HepG2 (cell line): ENCODE measurements at regions not wholly inside any gene's neighbourhood (a gene's known extent, or its start where the extent isn't known, plus 50 kb on each side); places are given as distances from the start of the nearest gene placed in this dataset.

Experiments used
- ATAC-seq: fragments of 200-7000 bp; cut with Tn5 transposase; 3 replicates; pipeline ENCODE4 v1.9.1; 2020; ENCODE audit warnings: mild to moderate bottlenecking, moderate library complexity
- BruUV-seq: library from RNA; stranded (reverse); fragments of 400-500 nt; replicated peaks from 2 replicates; lab custom pipeline; 2021; lab: Mats Ljungman, UMichigan
- CTCF ChIA-PET: fragments of 300-600 bp; formaldehyde crosslinking; extraction: SDS; loops from one replicate; lab custom pipeline; 2021; ENCODE audit warnings: low total read pairs, inconsistent platforms, low intra/inter-chr PET ratio; lab: Yijun Ruan, JAX
- POLR2A ChIA-PET: fragments of 350-600 bp; sonication (Branson Sonifier 250); formaldehyde crosslinking; loops from one replicate; lab custom pipeline; 2020; ENCODE audit warnings: antibody characterized with exemption, inconsistent platforms; lab: Yijun Ruan, JAX
- DNase-seq: peaks from one replicate; pipeline ENCODE4 v3.0.0-alpha.2; 2015; ENCODE audit warnings: low spot score
- FAIRE-seq: peaks from 3 replicates; lab custom pipeline; 2011; peaks lifted over from hg19 to GRCh38; lab: Jason Lieb, UNC
- H2AFZ ChIP-seq: one replicate; pipeline ENCODE4 v1.6.1; 2011; ENCODE audit warnings: low read length, inconsistent platforms
- H3K27ac ChIP-seq: fragments of 300-600 bp; 3 replicates; pipeline ENCODE4 v1.8.0; 2011; ENCODE audit warnings: mixed run types, mild to moderate bottlenecking, mixed read lengths, low read length, inconsistent platforms; ENCODE audit not compliant: insufficient read depth; ENCODE audit errors: extremely low read length
- H3K27me3 ChIP-seq, 2 experiments: fragments of 200-600 bp in 1 of 2; 2 replicates in 1 of 2; 3 replicates in 1 of 2; pipeline versions ENCODE4 v1.6.0 to v1.8.0; 2011; ENCODE audit warnings: low read length in 2 of 2, mild to moderate bottlenecking in 2 of 2, moderate library complexity in 2 of 2, inconsistent platforms in 1 of 2; ENCODE audit not compliant: insufficient read depth in 2 of 2, control insufficient read depth in 1 of 2
- H3K36me3 ChIP-seq, 2 experiments: fragments of 200-600 bp in 1 of 2; replicated peaks in 1 of 2; 2 replicates in 1 of 2; 3 replicates in 1 of 2; pipeline versions ENCODE4 v1.5.1 to v1.8.0; 2011; ENCODE audit warnings: low read length in 2 of 2, inconsistent platforms in 1 of 2; ENCODE audit not compliant: insufficient read depth in 2 of 2, control insufficient read depth in 1 of 2
- H3K4me1 ChIP-seq: 2 replicates; pipeline ENCODE4 v1.5.1; 2012; ENCODE audit warnings: low read length, inconsistent platforms; ENCODE audit not compliant: insufficient read depth
- H3K4me2 ChIP-seq: 2 replicates; pipeline ENCODE4 v1.6.0; 2011; ENCODE audit warnings: low read depth, low read length, inconsistent platforms
- H3K4me3 ChIP-seq, 3 experiments: fragments of 200-600 bp in 1 of 3; sonication (generic), shearing (Covaris generic) in 1 of 3; replicated peaks in 1 of 3; 2 replicates each; pipeline ENCODE4 v1.5.1; 2011 to 2016; ENCODE audit warnings: low read length in 3 of 3, inconsistent platforms in 2 of 3, low read depth in 2 of 3, mild to moderate bottlenecking in 2 of 3, control low read depth in 1 of 3, mixed read lengths in 1 of 3; ENCODE audit not compliant: insufficient read depth in 1 of 3
- H3K79me2 ChIP-seq: one replicate; pipeline ENCODE4 v1.6.1; 2011; ENCODE audit warnings: low read length, inconsistent platforms; ENCODE audit not compliant: insufficient read depth
- H3K9ac ChIP-seq: 2 replicates; pipeline ENCODE4 v1.6.0; 2011; ENCODE audit warnings: mild to moderate bottlenecking, low read depth, low read length, inconsistent platforms; ENCODE audit not compliant: insufficient read depth
- H3K9me3 ChIP-seq: 2 replicates; pipeline ENCODE4 v1.5.1; 2012; ENCODE audit warnings: mild to moderate bottlenecking, low read length
- H4K20me1 ChIP-seq: 2 replicates; pipeline ENCODE4 v1.6.0; 2011; ENCODE audit warnings: inconsistent platforms, mild to moderate bottlenecking, low read length, moderate library complexity; ENCODE audit not compliant: insufficient read depth
- ZFP36 ChIP-seq: fragments of 150-350 bp; IDR thresholded peaks from 2 replicates; pipeline ENCODE4 v1.6.1; 2018; ENCODE audit warnings: borderline replicate concordance, low read length, low read depth; ENCODE audit not compliant: partially characterized antibody
- ZFP62 ChIP-seq: sonication (generic); formaldehyde crosslinking; IDR thresholded peaks from 2 replicates; pipeline ENCODE4 v1.4.0; 2020; ENCODE audit warnings: missing genetic modification reagents
- ZNF780A ChIP-seq: sonication (generic); formaldehyde crosslinking; IDR thresholded peaks from 2 replicates; pipeline ENCODE4 v1.8.0; 2022; ENCODE audit warnings: mild to moderate bottlenecking, missing genetic modification reagents, moderate library complexity
- ZSCAN20 ChIP-seq: sonication (generic); formaldehyde crosslinking; IDR thresholded peaks from 2 replicates; pipeline ENCODE4 v1.4.0; 2020; ENCODE audit warnings: missing genetic modification reagents, mild to moderate bottlenecking, borderline replicate concordance
- WGBS: methylation state at CpG from one replicate; pipeline ENCODE4 v1.1.6; 2017; ENCODE audit warnings: low lambda C conversion rate; 5-methylcytosine and 5-hydroxymethylcytosine counted together
- in situ Hi-C: cut with HindIII; loops from 2 replicates; pipeline ENCODE4 v1.10.0; 2017; ENCODE audit warnings: low pct_unique_long_range_greater_than_20kb; ENCODE audit not compliant: extremely low pct_ligation_motif_present
- intact Hi-C: fragments of 100-400 bp; cut with micrococcal nuclease; formaldehyde crosslinking; loops from one replicate; pipeline ENCODE4 v1.10.0; 2022; ENCODE audit not compliant: unreplicated experiment
- TF ChIP-seq, protein P1 (sequence below): sonication (generic); formaldehyde crosslinking; conservative IDR thresholded peaks from 2 replicates; pipeline ENCODE4 v1.4.0; 2020; ENCODE audit warnings: missing genetic modification reagents
- TF ChIP-seq, protein P2 (sequence below): IDR thresholded peaks from 2 replicates; pipeline ENCODE4 v1.6.1; 2012; ENCODE audit warnings: inconsistent platforms
- TF ChIP-seq, protein P3 (sequence below): sonication (generic); formaldehyde crosslinking; IDR thresholded peaks from 2 replicates; pipeline ENCODE4 v1.4.0; 2020; ENCODE audit warnings: missing genetic modification reagents, borderline replicate concordance

- ATAC-seq: no peak
- in situ Hi-C loops (loop anchor here (25.0 kb wide), 1 partner anchor 380 kb away; no protein-coding TSS in a partner anchor), intact Hi-C loops (no loop called here)
- 0% methylated on average over 2 of the region's 2 CpGs for WGBS
- H3K27me3 ChIP-seq: no peaks in the 10 kb centered on the region
- FAIRE-seq: no peak
- H3K79me2 ChIP-seq: no peaks in the 10 kb centered on the region
- no TSS peak for BruUV-seq
- H3K9me3 ChIP-seq: no peaks in the 10 kb centered on the region
- no peak for TF ChIP-seq ZNF780A (CRISPR knock-in tag)
- TF ChIP-seq, protein P1, sequence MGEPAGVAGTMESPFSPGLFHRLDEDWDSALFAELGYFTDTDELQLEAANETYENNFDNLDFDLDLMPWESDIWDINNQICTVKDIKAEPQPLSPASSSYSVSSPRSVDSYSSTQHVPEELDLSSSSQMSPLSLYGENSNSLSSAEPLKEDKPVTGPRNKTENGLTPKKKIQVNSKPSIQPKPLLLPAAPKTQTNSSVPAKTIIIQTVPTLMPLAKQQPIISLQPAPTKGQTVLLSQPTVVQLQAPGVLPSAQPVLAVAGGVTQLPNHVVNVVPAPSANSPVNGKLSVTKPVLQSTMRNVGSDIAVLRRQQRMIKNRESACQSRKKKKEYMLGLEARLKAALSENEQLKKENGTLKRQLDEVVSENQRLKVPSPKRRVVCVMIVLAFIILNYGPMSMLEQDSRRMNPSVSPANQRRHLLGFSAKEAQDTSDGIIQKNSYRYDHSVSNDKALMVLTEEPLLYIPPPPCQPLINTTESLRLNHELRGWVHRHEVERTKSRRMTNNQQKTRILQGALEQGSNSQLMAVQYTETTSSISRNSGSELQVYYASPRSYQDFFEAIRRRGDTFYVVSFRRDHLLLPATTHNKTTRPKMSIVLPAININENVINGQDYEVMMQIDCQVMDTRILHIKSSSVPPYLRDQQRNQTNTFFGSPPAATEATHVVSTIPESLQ (CRISPR knock-in tag): no peak
- TF ChIP-seq, protein P2, sequence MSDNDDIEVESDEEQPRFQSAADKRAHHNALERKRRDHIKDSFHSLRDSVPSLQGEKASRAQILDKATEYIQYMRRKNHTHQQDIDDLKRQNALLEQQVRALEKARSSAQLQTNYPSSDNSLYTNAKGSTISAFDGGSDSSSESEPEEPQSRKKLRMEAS: no peak
- TF ChIP-seq, protein P3, sequence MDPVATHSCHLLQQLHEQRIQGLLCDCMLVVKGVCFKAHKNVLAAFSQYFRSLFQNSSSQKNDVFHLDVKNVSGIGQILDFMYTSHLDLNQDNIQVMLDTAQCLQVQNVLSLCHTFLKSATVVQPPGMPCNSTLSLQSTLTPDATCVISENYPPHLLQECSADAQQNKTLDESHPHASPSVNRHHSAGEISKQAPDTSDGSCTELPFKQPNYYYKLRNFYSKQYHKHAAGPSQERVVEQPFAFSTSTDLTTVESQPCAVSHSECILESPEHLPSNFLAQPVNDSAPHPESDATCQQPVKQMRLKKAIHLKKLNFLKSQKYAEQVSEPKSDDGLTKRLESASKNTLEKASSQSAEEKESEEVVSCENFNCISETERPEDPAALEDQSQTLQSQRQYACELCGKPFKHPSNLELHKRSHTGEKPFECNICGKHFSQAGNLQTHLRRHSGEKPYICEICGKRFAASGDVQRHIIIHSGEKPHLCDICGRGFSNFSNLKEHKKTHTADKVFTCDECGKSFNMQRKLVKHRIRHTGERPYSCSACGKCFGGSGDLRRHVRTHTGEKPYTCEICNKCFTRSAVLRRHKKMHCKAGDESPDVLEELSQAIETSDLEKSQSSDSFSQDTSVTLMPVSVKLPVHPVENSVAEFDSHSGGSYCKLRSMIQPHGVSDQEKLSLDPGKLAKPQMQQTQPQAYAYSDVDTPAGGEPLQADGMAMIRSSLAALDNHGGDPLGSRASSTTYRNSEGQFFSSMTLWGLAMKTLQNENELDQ (CRISPR knock-in tag): no peak
- TF ChIP-seq ZFP62 (CRISPR knock-in tag): no peak
- TF ChIP-seq ZFP36: no peak
- TF ChIP-seq ZSCAN20 (CRISPR knock-in tag): no peak
- ChIA-PET POLR2A (no interaction called here), CTCF (no interaction called here)
- H3K4me2 ChIP-seq: no peak overlapping the region
- no peak for DNase-seq
- H2AFZ ChIP-seq: no peak overlapping the region
- H3K4me3 ChIP-seq: no peak overlapping the region
- H3K36me3 ChIP-seq: no peaks in the 10 kb centered on the region
- H3K27ac ChIP-seq: no peak overlapping the region
- H3K4me1 ChIP-seq: no peaks in the 10 kb centered on the region
- H3K9ac ChIP-seq: no peak overlapping the region
- no peaks in the 10 kb centered on the region for H4K20me1 ChIP-seq
Measured at GRCh38 chrX:130981836-130982235, 76.3 kb upstream of the ARHGAP36 start.
